GM19328 (cell line): ENCODE measurements at regions not wholly inside any gene's neighbourhood (a gene's known extent, or its start where the extent isn't known, plus 50 kb on each side); places are given as distances from the start of the nearest gene placed in this dataset.

Experiments
- ATAC-seq: cut with Tn5 transposase; IDR thresholded peaks from one replicate; pipeline ENCODE4 v1.9.1; 2021; ENCODE audit warnings: mild to moderate bottlenecking, moderate library complexity; ENCODE audit not compliant: unreplicated experiment

GRCh38 chr2:18200771-18201170, 322.3 kb downstream of the KCNS3 start:
- no peak for ATAC-seq

GRCh38 chr2:18198677-18199076, 320.2 kb downstream of the KCNS3 start:
- ATAC-seq, result no peak

DNA sequence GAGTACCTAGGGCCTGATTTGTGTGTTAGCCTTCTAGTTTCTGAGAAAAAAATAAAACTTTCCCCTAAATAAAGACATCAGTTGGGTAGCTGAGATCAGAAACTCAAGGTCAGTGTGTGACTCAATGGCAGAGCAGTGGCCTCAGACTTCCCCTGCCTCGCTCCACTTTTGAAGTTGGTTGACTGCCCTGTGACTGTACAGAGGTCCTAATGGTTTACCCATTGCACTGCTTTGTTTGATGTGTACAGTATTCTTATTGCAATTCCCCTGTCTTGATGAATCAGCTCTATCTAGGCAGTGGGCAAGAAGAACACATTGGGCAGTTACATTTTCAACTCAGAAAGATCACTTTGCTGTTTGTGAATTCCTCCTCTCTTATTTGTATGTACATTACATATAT, 315.7 kb downstream of the KCNS3 start:
- no peak for ATAC-seq

- no peak for ATAC-seq
Observed at GRCh38 chr2:18186816-18187613, 308.5 kb downstream of the KCNS3 start.

DNA sequence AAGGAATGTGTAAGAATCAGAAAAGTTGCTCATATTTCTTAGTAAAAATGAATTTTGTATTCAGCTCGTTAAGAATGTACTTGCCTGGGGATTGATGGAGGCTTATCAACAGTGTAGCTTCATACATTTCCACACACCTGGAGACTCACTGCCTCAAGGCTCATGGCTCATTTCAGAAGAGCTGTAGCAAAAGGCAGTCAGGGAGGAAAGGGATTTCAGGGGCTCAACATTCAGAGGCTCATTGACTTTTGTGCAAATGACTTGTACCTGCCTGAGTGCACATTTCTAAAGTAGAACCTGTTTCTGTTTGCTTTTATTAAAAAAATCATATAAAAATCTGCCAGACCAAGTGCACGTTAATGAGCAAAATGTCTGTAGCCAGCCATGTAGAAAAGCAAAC, 304.4 kb downstream of the KCNS3 start:
- ATAC-seq, result no peak

GRCh38 chr2:18180912-18181311, 302.4 kb downstream of the KCNS3 start:
- no peak for ATAC-seq

GRCh38 chr2:18180031-18180610, 301.7 kb downstream of the KCNS3 start:
- no peak for ATAC-seq

GRCh38 chr2:18178736-18179349, 300.4 kb downstream of the KCNS3 start:
- peak; percentile 92 for ATAC-seq

GRCh38 chr2:18176679-18177215, 298.3 kb downstream of the KCNS3 start:
- ATAC-seq, result no peak

DNA sequence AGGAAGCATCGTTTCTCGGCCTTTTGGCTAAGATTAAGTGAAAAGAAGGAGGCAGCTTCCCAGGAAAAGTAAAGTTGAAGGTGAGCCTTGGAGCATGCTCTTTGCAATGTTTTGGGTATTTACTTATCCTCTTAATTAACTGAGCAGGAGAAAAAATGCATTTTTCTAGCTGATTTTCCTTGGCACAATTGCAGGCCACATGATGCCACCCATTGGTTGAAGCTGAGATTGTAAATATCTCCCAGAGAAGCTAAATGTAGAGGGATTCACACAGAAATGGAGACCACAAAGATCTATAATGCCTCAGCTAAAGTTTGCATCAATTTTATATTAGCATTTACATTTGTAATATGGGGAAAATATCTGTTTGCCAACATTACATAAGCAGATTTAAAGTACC, 294.1 kb downstream of the KCNS3 start:
- no peak for ATAC-seq

DNA sequence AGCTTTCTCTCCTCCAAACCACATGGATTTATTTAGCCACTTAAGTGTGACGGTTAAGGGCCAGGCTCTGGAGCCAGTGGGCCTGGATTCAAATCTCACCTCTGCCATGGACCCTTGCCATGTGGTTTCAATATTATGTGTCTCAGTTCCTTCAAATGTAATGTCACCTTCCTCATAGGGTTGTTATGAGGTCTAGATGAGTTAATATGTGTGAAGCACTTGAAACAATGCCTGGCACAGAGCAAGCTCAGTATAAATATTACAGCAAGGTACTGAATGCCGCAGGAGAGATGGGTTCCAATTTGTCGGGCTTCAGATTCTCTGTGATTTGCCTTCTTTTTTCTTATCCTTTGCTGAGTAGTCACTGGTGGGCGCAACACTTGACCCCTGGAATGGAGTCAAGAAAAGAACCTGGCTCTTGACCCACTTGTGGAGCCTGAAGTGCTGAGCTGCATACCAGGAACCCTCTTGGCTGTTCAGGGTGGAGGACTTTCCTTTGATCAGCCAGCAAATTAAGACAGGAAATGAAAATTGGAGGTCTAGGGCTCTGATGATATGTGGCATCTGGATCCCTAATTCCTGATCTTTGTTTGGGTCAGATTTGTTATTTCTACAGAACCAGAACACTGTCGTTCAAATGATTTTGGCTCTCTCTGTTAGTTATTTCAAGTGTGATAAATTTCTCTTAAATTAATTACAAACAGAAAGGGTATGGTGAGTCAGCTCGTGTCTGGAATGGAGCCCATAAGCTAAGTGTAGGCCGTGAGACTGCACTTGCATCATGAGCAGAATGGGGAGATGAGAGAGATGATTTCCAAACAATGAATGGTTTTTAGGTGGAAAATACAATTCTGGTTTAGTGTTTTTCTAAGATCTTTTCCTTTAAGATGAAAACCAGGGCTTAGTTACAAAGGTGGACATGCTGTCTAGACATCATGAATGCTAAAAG, 293.0 kb downstream of the KCNS3 start:
- no peak for ATAC-seq

DNA sequence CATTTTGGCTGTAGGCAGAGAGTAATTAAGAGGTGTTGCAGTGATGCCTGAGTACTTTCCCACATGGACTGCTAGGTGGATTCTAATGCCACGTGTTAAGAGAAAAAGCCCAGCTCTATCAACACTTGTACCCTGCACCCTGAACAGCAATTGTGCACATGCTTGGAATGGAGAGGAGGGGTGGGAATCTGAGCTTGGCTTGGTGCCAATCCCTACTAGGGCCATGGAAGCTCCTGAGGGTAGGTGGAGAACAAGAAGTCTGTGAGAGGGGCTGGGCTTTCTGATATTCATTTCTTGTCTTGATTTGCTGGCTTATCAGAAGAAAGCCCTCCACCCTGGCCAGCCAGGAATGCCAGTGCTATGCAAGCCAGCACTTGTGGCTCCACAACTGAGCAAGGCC, 292.2 kb downstream of the KCNS3 start:
- ATAC-seq, result no peak

- ATAC-seq, result no peak
Observed at GRCh38 chr2:18169893-18170175, 291.4 kb downstream of the KCNS3 start.

DNA sequence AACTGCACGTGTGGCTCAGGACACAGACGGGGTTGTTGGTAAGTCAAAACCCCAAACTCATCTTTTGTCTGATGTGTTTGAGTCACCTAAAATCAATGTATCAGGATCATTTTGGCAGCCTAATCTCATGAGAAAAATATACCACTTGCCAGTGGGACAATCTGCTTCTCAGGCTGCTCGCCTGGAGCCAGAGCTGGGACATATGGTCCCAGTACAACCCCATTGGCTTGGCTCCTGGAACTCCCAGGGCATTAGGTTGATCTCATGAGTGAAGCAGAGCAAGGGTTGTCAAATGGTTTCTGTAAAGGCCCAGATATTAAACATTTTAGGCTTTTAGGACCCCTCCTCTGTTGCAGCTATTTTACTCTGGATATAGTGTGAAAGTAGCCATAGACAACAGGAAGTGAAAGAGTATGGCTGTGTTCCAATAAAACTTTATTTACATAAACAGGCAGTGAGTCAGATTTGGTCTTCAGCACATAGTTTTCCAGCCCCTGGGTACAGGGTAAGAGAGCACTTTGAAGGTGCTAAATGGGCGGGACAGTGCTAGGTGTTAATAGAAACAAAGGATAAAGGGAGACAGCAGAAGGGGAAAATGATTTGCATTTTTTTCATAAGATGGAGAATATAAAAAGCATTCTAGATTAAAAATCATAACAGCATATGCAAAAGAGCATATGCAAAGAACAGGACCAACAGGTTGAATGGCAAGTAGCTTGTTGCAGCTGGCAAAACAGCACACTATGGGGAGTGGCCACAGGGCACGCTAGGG, 290.8 kb downstream of the KCNS3 start:
- no peak for ATAC-seq

DNA sequence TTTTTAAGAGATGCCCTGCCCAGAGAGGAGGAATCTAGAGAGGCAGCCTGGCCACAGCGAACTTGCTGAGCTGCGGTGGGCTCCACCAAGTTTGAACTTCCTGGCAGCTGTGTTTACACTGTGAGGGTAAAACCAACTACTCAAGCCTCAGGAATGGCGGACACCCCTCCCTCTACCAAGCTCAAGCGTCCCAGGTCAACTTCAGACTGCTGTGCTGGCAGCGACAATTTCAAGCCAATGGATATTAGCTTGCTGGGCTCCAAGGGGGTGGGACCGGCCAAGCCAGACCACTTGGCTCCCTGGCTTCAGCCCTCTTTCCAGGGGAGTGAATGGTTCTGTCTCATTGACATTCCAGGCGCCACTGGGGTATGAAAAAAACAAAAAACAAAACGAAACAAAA, 289.4 kb downstream of the KCNS3 start:
- no peak for ATAC-seq

- no peak for ATAC-seq
Observed at GRCh38 chr2:18161681-18162080, 283.2 kb downstream of the KCNS3 start.

DNA sequence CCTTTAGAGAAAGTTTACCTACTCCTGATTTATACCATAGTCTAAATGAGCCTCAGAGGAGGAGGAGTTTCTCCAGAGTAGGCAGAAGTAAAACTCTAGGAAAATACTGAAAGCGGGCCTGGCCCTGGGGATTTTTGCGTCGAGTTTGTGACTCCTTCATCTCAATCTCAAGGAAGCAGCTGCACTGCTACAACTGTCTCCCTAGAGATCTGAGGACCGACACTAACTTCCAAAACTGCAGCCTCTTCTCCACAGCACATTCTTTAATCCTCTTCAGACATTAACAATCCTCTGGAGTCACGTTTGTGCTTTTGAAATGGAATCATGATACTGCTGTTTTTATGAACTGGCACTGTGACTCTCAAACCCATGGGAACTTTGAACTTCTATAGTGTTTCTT, 281.4 kb downstream of the KCNS3 start:
- no peak for ATAC-seq

- ATAC-seq, result no peak
Observed at GRCh38 chr2:18156421-18156820, 278.0 kb downstream of the KCNS3 start.

GRCh38 chr2:18156002-18156401, 277.5 kb downstream of the KCNS3 start:
- no peak for ATAC-seq

GRCh38 chr2:18154812-18155211, 276.3 kb downstream of the KCNS3 start:
- no peak for ATAC-seq
